Embryonic facial prominence (tissue), 1 donor: ENCODE measurements at regions not wholly inside any gene's neighbourhood (a gene's known extent, or its start where the extent isn't known, plus 50 kb on each side); places are given as distances from the start of the nearest gene placed in this dataset.

Experiments
- DNase-seq: peaks from one replicate; pipeline ENCODE4 v3.0.0-alpha.2; 2016; ENCODE audit errors: extremely low spot score

DNA sequence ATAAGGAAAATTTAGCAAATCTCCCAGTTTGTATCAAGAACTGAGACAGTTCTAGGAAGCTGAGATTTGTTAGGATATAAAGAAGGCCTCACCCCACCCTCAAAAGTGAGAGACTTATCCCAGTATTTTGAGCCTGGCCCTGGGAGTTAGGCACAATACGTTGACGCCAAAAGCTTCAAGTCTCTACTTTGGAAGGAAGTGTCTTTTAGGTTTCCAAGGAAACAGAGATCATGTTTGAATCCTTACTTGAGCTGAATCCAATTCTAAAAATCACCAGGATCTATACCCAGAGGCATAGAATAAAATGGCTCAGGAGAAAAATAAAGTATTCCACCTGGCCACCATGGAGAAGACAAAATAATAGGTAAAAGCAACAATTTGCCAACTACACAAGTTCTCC, 115.9 kb upstream of the NRG3 start:
- DNase-seq = no peak

DNA sequence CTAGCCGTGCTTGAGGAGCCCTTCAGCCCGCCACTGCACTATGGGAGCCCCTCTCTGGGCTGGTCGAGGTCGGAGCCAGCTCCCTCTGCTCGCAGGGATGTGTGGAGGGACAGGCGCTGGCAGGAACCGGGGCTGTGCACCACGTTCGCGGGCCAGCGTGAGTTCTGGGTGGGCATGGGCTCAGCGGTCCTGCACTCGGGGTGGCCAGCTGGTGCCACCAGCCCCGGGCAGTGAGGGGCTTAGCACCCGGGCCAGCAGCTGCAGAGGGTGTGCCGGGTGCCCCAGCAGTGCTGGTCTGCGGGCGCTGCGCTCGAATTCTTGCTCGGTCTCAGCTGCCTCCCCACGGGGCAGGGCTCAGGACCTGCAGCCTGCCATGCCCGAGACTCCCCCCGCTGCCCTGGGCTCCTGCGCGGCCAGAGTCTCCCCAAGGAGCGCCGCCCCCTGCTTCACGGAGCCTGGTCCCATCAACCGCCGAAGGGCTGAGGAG, 90.8 kb upstream of the NRG3 start:
- DNase-seq = no peak

DNA sequence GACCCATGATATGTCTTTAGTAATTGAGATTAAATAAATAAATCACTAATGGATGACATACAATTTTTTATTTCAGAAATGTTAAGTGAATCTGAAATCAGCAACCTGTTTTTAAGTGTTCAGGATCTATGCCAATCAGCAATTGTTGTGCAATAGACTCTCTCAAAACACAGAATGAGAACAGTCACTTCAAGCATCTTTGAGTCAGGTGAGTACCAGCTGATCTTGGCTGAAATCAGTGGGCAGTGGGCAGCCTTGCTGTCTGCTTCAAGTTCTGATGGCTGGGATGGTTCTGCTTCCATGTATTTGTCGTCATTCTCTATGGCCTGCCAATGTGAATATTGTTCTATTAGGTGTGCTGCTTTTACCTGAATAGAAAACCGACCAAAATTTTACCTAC, 82.3 kb upstream of the NRG3 start:
- no peak for DNase-seq

DNA sequence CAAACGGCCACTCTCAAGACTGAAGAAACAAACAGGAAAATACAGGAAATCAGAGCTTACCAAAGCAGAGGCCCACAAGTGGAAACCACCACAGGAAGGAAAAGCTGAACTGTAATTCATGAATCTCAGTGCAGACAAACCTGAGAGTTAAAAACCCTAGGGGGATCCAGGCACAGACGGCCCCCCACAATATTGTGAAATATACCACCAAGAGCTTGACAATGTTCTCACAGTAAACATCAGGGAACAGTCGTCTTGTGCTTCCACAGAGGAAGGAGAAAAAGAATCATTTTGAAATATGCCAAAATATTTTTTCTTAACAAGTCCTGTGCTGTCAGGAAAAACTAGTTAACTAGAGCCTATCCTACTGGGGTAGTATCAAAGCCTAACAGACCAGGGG, 68.2 kb upstream of the NRG3 start:
- no peak for DNase-seq

DNA sequence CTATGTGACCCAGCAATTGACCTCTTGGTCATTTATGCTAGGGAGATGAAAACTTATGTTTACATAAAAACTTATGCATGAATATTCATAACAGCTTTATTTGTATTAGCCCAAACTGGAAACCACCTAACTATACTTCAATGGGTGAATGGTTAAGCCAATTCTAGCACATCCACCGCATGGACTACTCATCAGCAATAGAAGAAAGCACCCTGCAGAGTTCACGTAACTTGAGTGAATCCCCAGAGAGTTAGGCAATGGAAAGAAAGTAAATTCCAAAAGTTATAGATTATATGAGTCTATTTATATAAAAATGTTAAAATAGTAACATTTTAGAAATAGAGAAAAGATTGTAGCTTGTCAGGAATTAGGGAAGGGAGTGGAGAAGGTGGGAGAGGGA, 60.2 kb upstream of the NRG3 start:
- no peak for DNase-seq

DNA sequence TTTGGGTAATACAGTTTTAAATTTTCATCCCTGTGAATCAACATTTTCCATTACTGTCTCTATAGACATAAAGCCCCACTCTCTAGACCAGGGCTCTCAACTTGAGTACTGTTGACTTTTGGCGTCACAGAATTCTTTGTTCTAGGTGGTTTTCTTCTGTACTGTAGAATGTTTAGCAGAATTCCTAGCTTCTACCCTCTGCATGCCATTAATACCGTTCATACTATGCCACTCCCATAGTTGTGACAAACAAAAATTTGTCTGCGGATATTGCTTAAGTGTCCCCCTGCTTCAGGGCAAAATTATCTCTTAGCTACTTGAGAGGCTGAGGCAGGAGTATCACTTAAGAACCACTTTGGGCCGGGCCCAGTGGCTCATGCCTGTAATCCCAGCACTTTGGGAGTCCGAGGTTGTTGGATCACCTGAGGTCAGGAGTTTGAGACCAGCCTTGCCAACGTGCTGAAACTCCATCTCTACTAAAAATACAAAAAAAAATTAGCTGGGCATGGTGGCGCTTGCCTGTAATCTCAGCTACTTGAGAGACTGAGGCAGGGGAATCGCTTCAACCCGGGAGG, 57.3 kb upstream of the NRG3 start:
- no peak for DNase-seq

DNA sequence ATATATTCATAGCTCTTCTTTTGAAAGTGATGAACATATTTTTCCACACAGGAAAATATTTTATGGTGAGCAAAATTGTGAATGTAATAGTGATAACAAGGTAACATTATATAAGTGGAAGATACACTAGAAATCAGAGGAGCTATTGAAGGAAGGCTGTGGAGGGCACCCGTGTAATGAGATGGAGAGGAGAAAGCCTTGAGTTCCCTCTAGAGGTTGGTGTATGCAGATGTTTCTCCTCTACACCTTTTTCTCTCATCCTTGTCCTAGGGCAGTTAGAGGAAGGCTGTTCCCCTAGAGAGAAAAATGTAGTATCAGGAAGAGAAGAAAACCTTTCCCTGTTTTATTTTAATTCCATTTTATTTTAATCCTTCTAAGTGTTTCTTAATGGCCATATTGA, 54.6 kb upstream of the NRG3 start:
- DNase-seq = no peak
